GM10248 (cell line): ENCODE measurements at regions not wholly inside any gene's neighbourhood (a gene's known extent, or its start where the extent isn't known, plus 50 kb on each side); places are given as distances from the start of the nearest gene placed in this dataset.

Experiments
- CTCF ChIA-PET: fragments of 300-600 bp; sonication (Branson Sonifier 250); formaldehyde crosslinking; extraction: SDS; loops from one replicate; lab custom pipeline; 2021; ENCODE audit warnings: antibody characterized with exemption; lab: Yijun Ruan, JAX
- POLR2A ChIA-PET: fragments of 350-650 bp; sonication (Branson Sonifier 250); formaldehyde crosslinking; extraction: SDS; loops from one replicate; lab custom pipeline; 2020; ENCODE audit warnings: antibody characterized with exemption; lab: Yijun Ruan, JAX
- DNase-seq: peaks from one replicate; pipeline ENCODE4 v3.0.0; 2012; ENCODE audit errors: extremely low spot score
- TF ChIP-seq, protein P1 (sequence below): IDR thresholded peaks from 2 replicates; pipeline ENCODE4 v1.5.1; 2012; ENCODE audit warnings: mild to moderate bottlenecking, low read depth; ENCODE audit errors: extremely low read depth, missing control alignments, control extremely low read depth

DNA sequence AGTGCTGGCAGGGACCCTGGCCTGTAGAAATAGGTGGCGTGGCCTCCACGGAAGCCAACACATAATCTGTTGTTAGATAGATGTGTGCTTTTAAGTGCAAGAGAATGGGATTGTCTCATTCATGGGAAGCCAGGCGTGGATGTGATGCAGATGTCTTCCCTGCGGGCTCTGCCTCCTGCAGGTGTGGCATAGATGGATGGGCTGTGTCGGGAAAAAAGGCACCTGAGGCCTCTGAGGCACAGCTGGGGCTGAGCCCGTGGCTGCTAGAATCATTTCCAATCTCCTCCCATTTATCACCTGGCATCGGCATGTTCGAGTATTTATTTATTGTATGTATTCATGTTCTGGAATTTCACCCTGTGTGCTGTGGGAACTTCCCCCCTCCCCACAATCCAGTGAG, 353.4 kb upstream of the AJAP1 start:
- TF ChIP-seq, protein P1, sequence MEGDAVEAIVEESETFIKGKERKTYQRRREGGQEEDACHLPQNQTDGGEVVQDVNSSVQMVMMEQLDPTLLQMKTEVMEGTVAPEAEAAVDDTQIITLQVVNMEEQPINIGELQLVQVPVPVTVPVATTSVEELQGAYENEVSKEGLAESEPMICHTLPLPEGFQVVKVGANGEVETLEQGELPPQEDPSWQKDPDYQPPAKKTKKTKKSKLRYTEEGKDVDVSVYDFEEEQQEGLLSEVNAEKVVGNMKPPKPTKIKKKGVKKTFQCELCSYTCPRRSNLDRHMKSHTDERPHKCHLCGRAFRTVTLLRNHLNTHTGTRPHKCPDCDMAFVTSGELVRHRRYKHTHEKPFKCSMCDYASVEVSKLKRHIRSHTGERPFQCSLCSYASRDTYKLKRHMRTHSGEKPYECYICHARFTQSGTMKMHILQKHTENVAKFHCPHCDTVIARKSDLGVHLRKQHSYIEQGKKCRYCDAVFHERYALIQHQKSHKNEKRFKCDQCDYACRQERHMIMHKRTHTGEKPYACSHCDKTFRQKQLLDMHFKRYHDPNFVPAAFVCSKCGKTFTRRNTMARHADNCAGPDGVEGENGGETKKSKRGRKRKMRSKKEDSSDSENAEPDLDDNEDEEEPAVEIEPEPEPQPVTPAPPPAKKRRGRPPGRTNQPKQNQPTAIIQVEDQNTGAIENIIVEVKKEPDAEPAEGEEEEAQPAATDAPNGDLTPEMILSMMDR = no peak
- ChIA-PET CTCF (no interaction called here), POLR2A (no interaction called here)
- DNase-seq = no peak

DNA sequence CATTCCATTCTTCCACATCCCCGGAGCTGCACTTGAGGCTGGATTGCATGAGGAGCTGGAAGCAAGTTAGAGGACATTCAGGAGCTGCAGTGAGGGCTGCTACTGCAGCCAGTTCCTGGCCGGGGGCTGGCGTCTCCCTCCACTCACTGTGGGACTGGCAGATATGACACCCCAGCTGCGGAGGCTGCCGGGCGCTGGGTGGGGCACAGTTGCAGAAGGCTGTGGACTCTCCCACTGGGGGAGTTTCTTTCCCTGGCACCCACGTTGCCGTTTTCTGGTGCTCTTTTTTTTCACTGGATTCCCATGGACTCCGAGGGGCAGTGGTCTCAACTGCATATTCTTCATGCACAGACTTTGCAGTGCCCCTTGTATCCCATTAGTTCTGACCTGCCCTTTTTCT, 351.1 kb upstream of the AJAP1 start:
- CTCF ChIA-PET = no interaction called here
- POLR2A ChIA-PET = no interaction called here
- TF ChIP-seq, protein P1 = no peak
- no peak for DNase-seq

DNA sequence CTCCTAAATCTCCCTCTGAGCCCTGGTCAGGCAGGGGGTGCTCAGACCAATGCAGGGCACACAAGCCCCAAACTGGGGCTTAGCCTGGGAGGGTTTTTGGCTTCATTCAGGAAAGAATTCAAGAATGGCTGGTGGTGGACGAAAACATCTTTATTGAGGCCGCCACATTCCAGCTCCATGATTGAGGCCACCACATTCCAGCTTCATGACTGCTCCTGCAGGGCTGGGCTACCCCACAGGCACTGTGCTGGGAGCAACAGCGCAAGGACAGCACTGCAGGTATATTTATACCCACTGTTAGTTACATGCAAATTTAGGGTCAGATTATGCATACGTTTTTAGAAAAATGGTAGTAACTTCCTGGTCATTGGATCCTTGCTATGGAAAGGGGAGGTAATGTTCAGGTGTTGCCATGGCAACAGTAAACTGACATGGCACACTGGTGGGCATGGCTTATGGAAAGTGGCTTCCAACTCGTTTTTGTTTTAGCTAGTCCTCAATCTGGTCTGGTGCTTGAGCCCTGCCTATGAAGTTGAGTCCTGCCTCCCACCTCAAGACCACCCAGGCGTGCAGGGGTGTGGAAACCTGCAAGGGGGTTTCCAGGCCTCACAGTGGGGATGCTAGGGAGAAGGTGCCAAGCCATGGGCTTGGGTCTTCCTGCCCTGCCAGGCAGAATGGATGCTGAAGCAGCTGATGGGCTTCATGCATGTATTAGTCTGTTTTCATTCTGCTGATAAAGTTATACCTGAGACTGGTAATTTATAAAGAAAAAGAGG, 348.7 kb upstream of the AJAP1 start:
- ChIA-PET CTCF (no interaction called here), POLR2A (no interaction called here)
- TF ChIP-seq, protein P1 = no peak
- no peak for DNase-seq

DNA sequence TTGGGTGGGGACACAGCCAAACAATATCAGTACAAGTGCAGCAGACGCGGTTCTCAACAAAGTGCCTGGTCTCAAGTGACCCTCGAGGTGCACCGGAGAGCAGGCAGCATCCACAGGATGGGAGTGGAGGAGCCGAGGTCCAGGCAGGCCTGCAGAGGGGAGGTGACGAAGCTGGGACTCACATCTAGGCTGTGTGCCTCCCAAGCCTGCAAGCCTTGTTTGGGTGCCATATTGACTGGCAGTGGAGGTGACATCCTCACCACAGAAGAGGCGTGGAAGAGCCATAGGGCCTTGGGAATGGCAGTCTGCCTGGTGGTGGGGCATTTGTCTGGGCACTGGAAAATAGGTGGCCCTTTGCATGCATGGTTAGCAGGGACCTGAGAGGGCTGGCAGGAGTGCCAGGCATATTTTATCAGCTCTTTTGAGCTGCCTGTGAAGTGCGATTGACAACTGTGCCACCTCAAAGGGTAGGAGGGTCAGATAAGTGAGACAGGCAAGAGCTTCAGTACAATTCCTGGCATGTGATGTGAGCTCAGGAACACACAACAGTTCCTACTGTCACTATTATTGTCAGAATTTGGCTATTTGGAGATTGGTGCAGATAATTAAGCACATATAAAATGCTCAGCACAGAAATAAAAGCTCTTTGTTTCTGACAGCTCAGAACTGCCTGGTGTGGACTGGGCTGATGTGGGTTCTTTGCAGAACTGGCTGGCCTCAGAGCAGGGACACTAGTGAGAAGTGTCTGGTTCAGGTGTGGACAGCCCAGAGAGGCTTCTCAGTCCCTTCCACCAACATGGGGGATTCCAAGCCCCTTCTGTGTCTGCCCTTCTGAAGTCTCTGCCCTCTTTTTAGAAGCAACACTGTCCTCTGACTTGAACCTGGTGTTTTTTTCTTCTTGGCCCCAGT, 347.6 kb upstream of the AJAP1 start:
- no peak for DNase-seq
- POLR2A ChIA-PET = no interaction called here
- TF ChIP-seq, protein P1 = no peak
- CTCF ChIA-PET = no interaction called here

DNA sequence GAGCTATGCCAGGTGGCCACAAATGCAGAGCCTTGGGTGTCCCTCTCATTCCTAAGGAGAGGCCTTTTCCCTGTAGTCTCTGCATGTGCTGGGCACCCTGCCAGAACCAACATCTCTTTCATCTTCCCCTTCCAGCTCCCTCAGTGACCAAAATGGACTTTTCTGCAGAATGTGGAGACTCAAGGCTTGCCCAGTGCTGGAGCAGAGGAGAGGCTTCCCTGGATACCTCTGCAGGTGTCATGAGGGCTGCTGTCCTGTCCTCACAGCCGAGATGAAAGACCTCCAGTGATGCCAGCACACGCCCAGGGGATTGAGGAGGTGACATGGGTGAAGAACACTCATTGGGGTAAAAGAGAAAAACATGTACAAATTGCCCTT, 347.0 kb upstream of the AJAP1 start:
- CTCF ChIA-PET = no interaction called here
- TF ChIP-seq, protein P1 = no peak
- POLR2A ChIA-PET = no interaction called here
- no peak for DNase-seq

DNA sequence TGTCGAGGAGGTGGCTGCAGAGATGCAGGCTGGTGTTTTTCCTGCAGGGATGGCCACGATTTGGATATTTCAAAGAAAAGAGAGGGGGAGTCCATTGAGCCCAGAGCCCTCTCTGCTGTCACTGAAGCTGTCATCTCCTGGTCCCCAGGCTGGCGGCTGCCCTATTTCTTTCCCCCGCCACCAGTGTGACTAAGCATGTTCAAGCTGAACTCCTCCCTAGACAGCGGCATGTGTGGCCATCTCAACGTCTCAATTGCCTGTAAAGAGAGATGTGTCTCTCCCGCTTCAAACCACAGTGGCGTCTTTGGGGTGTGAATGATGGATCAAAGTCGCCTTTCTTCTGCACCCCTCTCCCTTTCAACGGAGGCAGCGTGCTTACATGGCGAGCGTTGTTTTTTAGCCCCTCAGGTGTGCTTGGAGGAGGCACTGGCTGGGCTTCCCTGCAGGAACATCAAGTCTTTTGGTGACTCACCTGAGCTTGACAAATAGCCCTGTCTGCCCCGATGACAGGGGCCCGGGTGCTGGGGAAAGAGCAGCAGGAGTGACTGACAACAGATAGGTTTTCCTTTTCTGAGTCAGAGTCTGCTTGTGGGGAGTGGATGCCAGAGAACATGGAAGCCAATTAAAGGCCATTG, 346.4 kb upstream of the AJAP1 start:
- CTCF ChIA-PET = no interaction called here
- POLR2A ChIA-PET = no interaction called here
- DNase-seq = no peak
- TF ChIP-seq, protein P1 = no peak
